ENCODE measurements at regions not wholly inside any gene's neighbourhood (a gene's known extent, or its start where the extent isn't known, plus 50 kb on each side); places are given as distances from the start of the nearest gene placed in this dataset.

GRCh38 chr5:158304607-158305006 is 445.7 kb upstream of the CLINT1 start:
- TF ChIP-seq CTCF (IDR thresholded peaks at IDR 0.05) (no peak), POLR2A (IDR thresholded peaks at IDR 0.05) (no peak)

Data from Peyer's patch (tissue), 4 donors.